Hepatocyte (in vitro differentiated cells): ENCODE measurements at regions not wholly inside any gene's neighbourhood (a gene's known extent, or its start where the extent isn't known, plus 50 kb on each side); places are given as distances from the start of the nearest gene placed in this dataset.

Experiments used
- DNase-seq: peaks from one replicate; pipeline ENCODE4 v3.0.0-alpha.2; 2016; ENCODE audit warnings: low spot score
- H2AFZ ChIP-seq: fragments of 200-600 bp; sonication (generic); 2 replicates; pipeline ENCODE4 v1.6.0; 2016; ENCODE audit warnings: antibody characterized with exemption, mild to moderate bottlenecking
- H3K27ac ChIP-seq: fragments of 200-600 bp; sonication (generic); 2 replicates; pipeline ENCODE4 v1.5.1; 2016; ENCODE audit warnings: mild to moderate bottlenecking
- H3K27me3 ChIP-seq: fragments of 200-600 bp; sonication (generic); 2 replicates; pipeline ENCODE4 v1.6.1; 2016
- H3K36me3 ChIP-seq: fragments of 200-600 bp; sonication (generic); replicated peaks from 2 replicates; pipeline ENCODE4 v1.5.1; 2016; ENCODE audit warnings: low read depth; ENCODE audit not compliant: insufficient read depth
- H3K4me1 ChIP-seq: fragments of 200-600 bp; sonication (generic); 2 replicates; pipeline ENCODE4 v1.5.1; 2016; ENCODE audit warnings: mild to moderate bottlenecking, moderate library complexity; ENCODE audit not compliant: insufficient read depth
- H3K4me2 ChIP-seq: fragments of 200-600 bp; sonication (generic); 2 replicates; pipeline ENCODE4 v1.6.0; 2016
- H3K4me3 ChIP-seq: fragments of 200-600 bp; sonication (generic); 2 replicates; pipeline ENCODE4 v1.5.1; 2016; ENCODE audit warnings: mild to moderate bottlenecking
- H3K79me2 ChIP-seq: fragments of 200-600 bp; sonication (generic); 2 replicates; pipeline ENCODE4 v1.6.0; 2017; ENCODE audit warnings: mild to moderate bottlenecking
- H3K9me2 ChIP-seq: fragments of 200-600 bp; sonication (generic); replicated peaks from 2 replicates; pipeline ENCODE4 v1.6.0; 2017; ENCODE audit warnings: mild to moderate bottlenecking; ENCODE audit not compliant: insufficient read depth
- H3K9me3 ChIP-seq: fragments of 200-600 bp; sonication (generic); 2 replicates; pipeline ENCODE4 v1.5.1; 2016; ENCODE audit warnings: low read depth, mild to moderate bottlenecking
- H4K20me1 ChIP-seq: fragments of 200-600 bp; sonication (generic); 2 replicates; pipeline ENCODE4 v1.6.0; 2016; ENCODE audit warnings: mild to moderate bottlenecking; ENCODE audit not compliant: insufficient read depth, poor library complexity, severe bottlenecking
- CTCF ChIP-seq: fragments of 200-600 bp; sonication (generic); IDR thresholded peaks from 2 replicates; pipeline ENCODE4 v1.5.1; 2016; ENCODE audit warnings: antibody characterized with exemption, mild to moderate bottlenecking; ENCODE audit not compliant: poor library complexity
- EZH2 ChIP-seq: fragments of 200-600 bp; sonication (generic); IDR thresholded peaks from 2 replicates; pipeline ENCODE4 v1.6.1; 2016; ENCODE audit warnings: antibody characterized with exemption, mild to moderate bottlenecking, borderline replicate concordance
- EZH2phosphoT487 ChIP-seq: fragments of 200-600 bp; sonication (generic); IDR thresholded peaks from one replicate; pipeline ENCODE4 v1.6.1; 2018; ENCODE audit warnings: antibody characterized with exemption, mild to moderate bottlenecking, low read depth, moderate library complexity; ENCODE audit not compliant: unreplicated experiment, severe bottlenecking
- WGBS: methylation state at CpG from one replicate; pipeline ENCODE4 v1.1.6; 2016; ENCODE audit warnings: low lambda C conversion rate; ENCODE audit errors: missing lambda C conversion rate; 5-methylcytosine and 5-hydroxymethylcytosine counted together

GRCh38 chr4:125994024-125994423 lies 679.3 kb downstream of the FAT4 start:
- H3K4me2 ChIP-seq = peak overlapping the region; percentile 52

GRCh38 chr4:125994430-125994829 lies 679.7 kb downstream of the FAT4 start:
- Histone ChIP-seq H3K27ac (peak overlapping the region; percentile 4), H4K20me1 (no peaks in the 10 kb centered on the region), H3K27me3 (no peaks in the 10 kb centered on the region), H3K4me1 (no peaks in the 10 kb centered on the region), H3K9me3 (no peaks in the 10 kb centered on the region), H3K79me2 (no peaks in the 10 kb centered on the region), H3K36me3 (no peaks in the 10 kb centered on the region), H3K9me2 (no peaks in the 10 kb centered on the region), H2AFZ (no peak overlapping the region), H3K4me3 (no peak overlapping the region), H3K4me2 (peak overlapping the region; percentile 52)
- TF ChIP-seq EZH2 (no peak), EZH2phosphoT487 (no peak), CTCF (no peak)
- no peak for DNase-seq
- 52% methylated on average over 1 of the region's 1 CpG for WGBS

More at GRCh38 chr4:125994024-125994423, 679.3 kb downstream of the FAT4 start:
- H3K36me3 ChIP-seq = no peaks in the 10 kb centered on the region
- H3K79me2 ChIP-seq = no peaks in the 10 kb centered on the region
- H3K9me2 ChIP-seq = no peaks in the 10 kb centered on the region
- no peak overlapping the region for H3K4me3 ChIP-seq
- no peak for DNase-seq
- WGBS = 53% methylated on average over 9 of the region's 9 CpGs
- H4K20me1 ChIP-seq = no peaks in the 10 kb centered on the region
- H3K9me3 ChIP-seq = no peaks in the 10 kb centered on the region
- H3K4me1 ChIP-seq = no peaks in the 10 kb centered on the region
- no peaks in the 10 kb centered on the region for H3K27me3 ChIP-seq
- no peak for TF ChIP-seq CTCF
- no peak for TF ChIP-seq EZH2
- no peak for TF ChIP-seq EZH2phosphoT487
- peak overlapping the region; percentile 35 for H3K27ac ChIP-seq
- no peak overlapping the region for H2AFZ ChIP-seq

GRCh38 chr4:126004941-126005340 lies 690.2 kb downstream of the FAT4 start:
- Histone ChIP-seq H3K36me3 (no peaks in the 10 kb centered on the region), H3K79me2 (no peaks in the 10 kb centered on the region), H4K20me1 (no peaks in the 10 kb centered on the region), H3K4me3 (no peak overlapping the region), H3K9me2 (no peaks in the 10 kb centered on the region), H3K9me3 (no peaks in the 10 kb centered on the region), H3K27me3 (no peaks in the 10 kb centered on the region), H2AFZ (no peak overlapping the region), H3K27ac (no peak overlapping the region), H3K4me1 (no peaks in the 10 kb centered on the region), H3K4me2 (no peak overlapping the region)
- DNase-seq = no peak
- 55% methylated on average over 4 of the region's 4 CpGs for WGBS
- TF ChIP-seq CTCF = no peak
- no peak for TF ChIP-seq EZH2
- no peak for TF ChIP-seq EZH2phosphoT487

GRCh38 chr4:126007142-126007541 lies 692.4 kb downstream of the FAT4 start:
- Histone ChIP-seq H3K4me3 (no peak overlapping the region), H2AFZ (no peak overlapping the region), H3K9me2 (no peaks in the 10 kb centered on the region), H3K27ac (no peak overlapping the region), H3K4me1 (no peaks in the 10 kb centered on the region), H3K4me2 (no peak overlapping the region), H4K20me1 (no peaks in the 10 kb centered on the region), H3K79me2 (no peaks in the 10 kb centered on the region), H3K27me3 (no peaks in the 10 kb centered on the region), H3K9me3 (no peaks in the 10 kb centered on the region), H3K36me3 (no peaks in the 10 kb centered on the region)
- 94% methylated on average over 3 of the region's 3 CpGs for WGBS
- TF ChIP-seq EZH2 = no peak
- TF ChIP-seq EZH2phosphoT487 = no peak
- no peak for TF ChIP-seq CTCF
- no peak for DNase-seq
